Ovary (tissue), 3 donors: ENCODE measurements at regions not wholly inside any gene's neighbourhood (a gene's known extent, or its start where the extent isn't known, plus 50 kb on each side); places are given as distances from the start of the nearest gene placed in this dataset.

Experiments used
- EP300 ChIP-seq: sonication (generic); formaldehyde crosslinking; IDR thresholded peaks from one replicate; pipeline ENCODE4 v1.6.1; 2017; ENCODE audit warnings: antibody characterized with exemption
- POLR2A ChIP-seq: fragments of 450-650 bp; IDR thresholded peaks from one replicate; pipeline ENCODE4 v1.6.1; 2017; ENCODE audit warnings: antibody characterized with exemption, mild to moderate bottlenecking, moderate library complexity
- TF ChIP-seq, protein P1 (sequence below), 3 donors: fragments of 450-650 bp in 2 of 3; fragments of 200-600 bp in 1 of 3; IDR thresholded peaks; one replicate each; pipeline versions ENCODE4 v1.5.1 to v1.8.0; 2016 to 2022; ENCODE audit warnings: antibody characterized with exemption in 3 of 3, mild to moderate bottlenecking in 1 of 3
- donor health status: DM: no; HTN: no; CAD: no.

DNA sequence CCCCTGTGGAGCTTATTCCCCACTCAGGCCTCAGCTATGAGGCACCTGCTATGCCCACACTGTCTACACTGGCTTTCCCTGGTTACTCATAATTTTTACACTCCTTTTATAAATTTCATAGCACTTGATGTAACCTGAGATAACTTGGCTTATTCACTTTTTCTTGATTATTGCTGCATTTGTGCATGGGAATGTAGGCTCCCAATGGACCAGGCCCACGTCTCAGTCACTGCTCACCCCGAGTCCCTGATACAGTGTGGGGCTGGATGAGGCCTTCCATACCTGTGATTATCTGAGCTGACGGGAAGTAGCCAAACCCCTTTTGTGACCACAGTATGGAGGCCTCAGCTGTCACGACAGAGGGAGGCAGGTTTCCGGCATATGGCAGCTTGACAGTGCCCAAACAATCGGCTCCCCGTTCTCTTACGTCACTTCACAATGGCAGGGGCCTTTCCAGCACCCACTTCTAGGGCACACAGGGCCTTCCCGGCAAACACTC is 645.3 kb downstream of the ACTR3B start:
- TF ChIP-seq, protein P1, sequence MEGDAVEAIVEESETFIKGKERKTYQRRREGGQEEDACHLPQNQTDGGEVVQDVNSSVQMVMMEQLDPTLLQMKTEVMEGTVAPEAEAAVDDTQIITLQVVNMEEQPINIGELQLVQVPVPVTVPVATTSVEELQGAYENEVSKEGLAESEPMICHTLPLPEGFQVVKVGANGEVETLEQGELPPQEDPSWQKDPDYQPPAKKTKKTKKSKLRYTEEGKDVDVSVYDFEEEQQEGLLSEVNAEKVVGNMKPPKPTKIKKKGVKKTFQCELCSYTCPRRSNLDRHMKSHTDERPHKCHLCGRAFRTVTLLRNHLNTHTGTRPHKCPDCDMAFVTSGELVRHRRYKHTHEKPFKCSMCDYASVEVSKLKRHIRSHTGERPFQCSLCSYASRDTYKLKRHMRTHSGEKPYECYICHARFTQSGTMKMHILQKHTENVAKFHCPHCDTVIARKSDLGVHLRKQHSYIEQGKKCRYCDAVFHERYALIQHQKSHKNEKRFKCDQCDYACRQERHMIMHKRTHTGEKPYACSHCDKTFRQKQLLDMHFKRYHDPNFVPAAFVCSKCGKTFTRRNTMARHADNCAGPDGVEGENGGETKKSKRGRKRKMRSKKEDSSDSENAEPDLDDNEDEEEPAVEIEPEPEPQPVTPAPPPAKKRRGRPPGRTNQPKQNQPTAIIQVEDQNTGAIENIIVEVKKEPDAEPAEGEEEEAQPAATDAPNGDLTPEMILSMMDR (IDR thresholded peaks at IDR 0.05) = no peak
- TF ChIP-seq POLR2A (no peak), EP300 (no peak)
